WTC11 (cell line): ENCODE measurements at regions not wholly inside any gene's neighbourhood (a gene's known extent, or its start where the extent isn't known, plus 50 kb on each side); places are given as distances from the start of the nearest gene placed in this dataset.

Experiments
- ATAC-seq: fragments of 200-7000 bp; cut with Tn5 transposase; 2 replicates; pipeline ENCODE4 v1.10.0; 2021; ENCODE audit warnings: mild to moderate bottlenecking, moderate library complexity
- CTCF ChIA-PET: fragments of 300-600 bp; sonication (Branson Sonifier 250); formaldehyde crosslinking; loops from one replicate; lab custom pipeline; 2021; ENCODE audit warnings: antibody characterized with exemption; lab: Charles Lee
- POLR2A ChIA-PET: fragments of 350-600 bp; sonication (Branson Sonifier 250); formaldehyde crosslinking; loops from one replicate; lab custom pipeline; 2021; ENCODE audit warnings: antibody characterized with exemption; lab: Charles Lee
- DNase-seq: peaks from one replicate; pipeline ENCODE4 v3.0.0; 2021; ENCODE audit warnings: low spot score
- H3K27ac Mint-ChIP-seq: 2 replicates; pipeline ENCODE4 v1.8.0; 2021; ENCODE audit warnings: mixed read lengths
- H3K27me3 Mint-ChIP-seq: 2 replicates; pipeline ENCODE4 v1.8.0; 2021; ENCODE audit warnings: low read depth, mild to moderate bottlenecking, moderate library complexity, mixed read lengths
- H3K36me3 Mint-ChIP-seq: 2 replicates; pipeline ENCODE4 v1.8.0; 2021; ENCODE audit warnings: mixed read lengths
- H3K4me1 Mint-ChIP-seq: 2 replicates; pipeline ENCODE4 v1.8.0; 2022; ENCODE audit warnings: mixed read lengths
- H3K4me3 Mint-ChIP-seq: 2 replicates; pipeline ENCODE4 v1.8.0; 2021; ENCODE audit warnings: mild to moderate bottlenecking, moderate library complexity, mixed read lengths
- H3K9me3 Mint-ChIP-seq: 2 replicates; pipeline ENCODE4 v1.8.0; 2021; ENCODE audit warnings: mixed read lengths
- ATF1 ChIP-seq: sonication (generic); formaldehyde crosslinking; IDR thresholded peaks from 2 replicates; pipeline ENCODE4 v1.8.1; 2023; ENCODE audit warnings: mild to moderate bottlenecking, moderate library complexity, missing genetic modification reagents
- CBFB ChIP-seq: sonication (generic); formaldehyde crosslinking; IDR thresholded peaks from 2 replicates; pipeline ENCODE4 v1.8.1; 2022; ENCODE audit warnings: mild to moderate bottlenecking, low read depth, missing genetic modification reagents
- CREB1 ChIP-seq: sonication (generic); formaldehyde crosslinking; IDR thresholded peaks from 2 replicates; pipeline ENCODE4 v1.8.0; 2023; ENCODE audit warnings: mild to moderate bottlenecking, missing genetic modification reagents
- FOXP1 ChIP-seq: sonication (generic); formaldehyde crosslinking; IDR thresholded peaks from 2 replicates; pipeline ENCODE4 v1.8.0; 2022; ENCODE audit warnings: missing genetic modification reagents, mild to moderate bottlenecking, moderate library complexity, borderline replicate concordance
- GABPB1 ChIP-seq: sonication (generic); formaldehyde crosslinking; IDR thresholded peaks from 2 replicates; pipeline ENCODE4 v1.8.1; 2023; ENCODE audit warnings: mild to moderate bottlenecking, missing genetic modification reagents
- IRF2 ChIP-seq: sonication (generic); formaldehyde crosslinking; IDR thresholded peaks from 2 replicates; pipeline ENCODE4 v1.8.0; 2022; ENCODE audit warnings: low read depth, missing genetic modification reagents, borderline replicate concordance
- JAZF1 ChIP-seq: fragments of 250-450 bp; sonication (Bioruptor Pico); IDR thresholded peaks from 2 replicates; pipeline ENCODE4 v1.9.0; 2021; ENCODE audit warnings: moderate library complexity, mild to moderate bottlenecking, inconsistent platforms
- JUN ChIP-seq: sonication (generic); formaldehyde crosslinking; IDR thresholded peaks from 2 replicates; pipeline ENCODE4 v1.8.0; 2023; ENCODE audit warnings: mild to moderate bottlenecking, missing genetic modification reagents
- KAT7 ChIP-seq: sonication (generic); formaldehyde crosslinking; IDR thresholded peaks from 2 replicates; pipeline ENCODE4 v1.8.1; 2023; ENCODE audit warnings: missing genetic modification reagents, mild to moderate bottlenecking, borderline replicate concordance
- NFATC4 ChIP-seq: fragments of 250-450 bp; sonication (Bioruptor Pico); IDR thresholded peaks from 2 replicates; pipeline ENCODE4 v1.9.0; 2021; ENCODE audit warnings: mild to moderate bottlenecking
- NFYB ChIP-seq: sonication (generic); formaldehyde crosslinking; conservative IDR thresholded peaks from 2 replicates; pipeline ENCODE4 v1.8.0; 2022; ENCODE audit warnings: low read depth, missing genetic modification reagents
- PRRX2 ChIP-seq: fragments of 250-450 bp; sonication (Bioruptor Pico); IDR thresholded peaks from 2 replicates; pipeline ENCODE4 v1.8.0; 2021; ENCODE audit warnings: mild to moderate bottlenecking
- RORB ChIP-seq: fragments of 250-450 bp; sonication (Bioruptor Pico); IDR thresholded peaks from 2 replicates; pipeline ENCODE4 v1.9.0; 2021; ENCODE audit warnings: mild to moderate bottlenecking
- SOX15 ChIP-seq: fragments of 250-450 bp; sonication (Bioruptor Pico); IDR thresholded peaks from 2 replicates; pipeline ENCODE4 v1.9.0; 2021; ENCODE audit warnings: mild to moderate bottlenecking
- STAT6 ChIP-seq: sonication (generic); formaldehyde crosslinking; conservative IDR thresholded peaks from 2 replicates; pipeline ENCODE4 v1.8.1; 2023; ENCODE audit warnings: mild to moderate bottlenecking, low read depth, missing genetic modification reagents, moderate library complexity
- ZNF396 ChIP-seq: fragments of 250-450 bp; sonication (Bioruptor Pico); IDR thresholded peaks from 2 replicates; pipeline ENCODE4 v1.8.0; 2021; ENCODE audit warnings: mild to moderate bottlenecking, moderate library complexity, borderline replicate concordance
- ZNF512 ChIP-seq: sonication (generic); formaldehyde crosslinking; IDR thresholded peaks from 2 replicates; pipeline ENCODE4 v1.8.1; 2022; ENCODE audit warnings: missing genetic modification reagents, borderline replicate concordance
- ZSCAN18 ChIP-seq: fragments of 250-450 bp; sonication (Bioruptor Pico); IDR thresholded peaks from 2 replicates; pipeline ENCODE4 v2.1.2; 2022; ENCODE audit warnings: mild to moderate bottlenecking, moderate library complexity

- TF ChIP-seq CREB1 (CRISPR knock-in tag), result no peak
- no peak for TF ChIP-seq RORB (CRISPR knock-in tag)
- TF ChIP-seq KAT7 (CRISPR knock-in tag), result no peak
- TF ChIP-seq ZSCAN18 (CRISPR knock-in tag), result no peak
- TF ChIP-seq JAZF1 (CRISPR knock-in tag), result no peak
- no peak for TF ChIP-seq JUN (CRISPR knock-in tag)
- TF ChIP-seq NFYB (CRISPR knock-in tag), result no peak
- no peak for TF ChIP-seq IRF2 (CRISPR knock-in tag)
- no peak for TF ChIP-seq SOX15
- Mint-ChIP-seq H3K4me1 (peaks cover 9% of the 10 kb centered on the region), H3K36me3 (peaks cover 11% of the 10 kb centered on the region), H3K4me3 (no peak overlapping the region), H3K27me3 (no peaks in the 10 kb centered on the region), H3K9me3 (peaks cover 26% of the 10 kb centered on the region), H3K27ac (no peak overlapping the region)
- CTCF ChIA-PET, result no interaction called here
- no peak for ATAC-seq
- POLR2A ChIA-PET, result no interaction called here
- no peak for DNase-seq
These were observed 302.2 kb upstream of the DDX18 start for GRCh38 chr2:117512307-117512706.

- peaks cover 3% of the 10 kb centered on the region; the same call in 1 of the 2 replicates for H3K36me3 Mint-ChIP-seq
- CTCF ChIA-PET, result no interaction called here
- POLR2A ChIA-PET, result no interaction called here
- TF ChIP-seq IRF2 (CRISPR knock-in tag) (no peak), CBFB (CRISPR knock-in tag) (no peak), PRRX2 (CRISPR knock-in tag) (no peak), ZSCAN18 (CRISPR knock-in tag) (no peak), NFATC4 (no peak), FOXP1 (CRISPR knock-in tag) (no peak)
- H3K4me1 Mint-ChIP-seq, result peaks cover 15% of the 10 kb centered on the region
- H3K9me3 Mint-ChIP-seq, result peaks cover 14% of the 10 kb centered on the region
- DNase-seq, result no peak
- H3K27ac Mint-ChIP-seq, result no peak overlapping the region
- H3K27me3 Mint-ChIP-seq, result no peaks in the 10 kb centered on the region
- no peak overlapping the region for H3K4me3 Mint-ChIP-seq
- no peak for ATAC-seq
These were observed 300.1 kb upstream of the DDX18 start for GRCh38 chr2:117514371-117514770.

- CTCF ChIA-PET, result no interaction called here
- POLR2A ChIA-PET, result no interaction called here
- ATAC-seq (no peak), DNase-seq (no peak)
- TF ChIP-seq ZNF512 (CRISPR knock-in tag) (no peak), ZNF396 (no peak), STAT6 (no peak), NFYB (CRISPR knock-in tag) (no peak), ATF1 (CRISPR knock-in tag) (no peak), GABPB1 (CRISPR knock-in tag) (no peak)
- Mint-ChIP-seq H3K36me3 (0 out of 2 replicates have a peak, but pooled peaks cover 1% of the 10 kb centered on the region), H3K27me3 (no peaks in the 10 kb centered on the region), H3K4me3 (no peak overlapping the region), H3K9me3 (peaks cover 3% of the 10 kb centered on the region), H3K4me1 (peaks cover 17% of the 10 kb centered on the region), H3K27ac (no peak overlapping the region)
These were observed 295.3 kb upstream of the DDX18 start for GRCh38 chr2:117519238-117519637.
